IPS DF 19.7 (cell line): ENCODE measurements at regions not wholly inside any gene's neighbourhood (a gene's known extent, or its start where the extent isn't known, plus 50 kb on each side); places are given as distances from the start of the nearest gene placed in this dataset.

ENCODE experiments used
- DNase-seq: peaks from one replicate; pipeline ENCODE4 v3.0.0-alpha.2; 2013; ENCODE audit warnings: low read depth, low spot score

DNA sequence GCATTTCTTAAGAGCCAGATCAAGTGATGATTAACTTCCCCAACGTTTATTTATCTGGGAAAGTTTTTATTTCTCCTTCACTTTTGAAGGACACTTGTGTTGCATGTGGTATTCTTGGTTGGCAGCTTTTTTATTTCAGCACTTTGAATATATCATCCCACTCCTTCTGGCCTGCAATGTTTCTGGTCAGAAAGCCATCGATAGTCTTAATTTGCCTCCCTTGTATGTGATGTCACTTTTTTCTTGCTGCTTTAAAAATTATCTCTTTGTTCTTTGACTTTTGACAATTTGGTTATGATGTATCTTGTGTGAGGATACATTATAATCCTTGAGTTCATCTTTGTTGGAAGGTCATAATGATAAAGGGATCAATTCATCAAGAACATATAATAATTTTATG is 503.2 kb downstream of the OTOL1 start:
- DNase-seq: no peak

DNA sequence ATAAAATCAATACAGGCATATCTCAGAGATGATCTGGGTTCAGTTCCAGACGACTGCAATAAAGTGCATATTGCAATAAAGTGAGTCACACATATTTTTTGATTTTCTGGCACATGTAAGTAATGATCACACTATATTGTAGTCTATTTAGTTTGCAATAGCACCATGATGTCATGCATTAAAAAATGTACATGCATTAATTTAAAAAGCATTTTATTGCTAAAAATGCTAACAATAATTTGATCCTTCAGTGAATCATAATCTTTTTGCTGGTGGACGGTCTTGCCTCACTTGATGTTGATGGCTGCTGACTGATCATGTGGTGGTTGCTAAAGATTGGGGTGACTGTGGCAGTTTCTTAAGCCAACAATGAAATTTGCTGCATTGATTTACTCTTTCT is 511.1 kb downstream of the OTOL1 start:
- DNase-seq: no peak

DNA sequence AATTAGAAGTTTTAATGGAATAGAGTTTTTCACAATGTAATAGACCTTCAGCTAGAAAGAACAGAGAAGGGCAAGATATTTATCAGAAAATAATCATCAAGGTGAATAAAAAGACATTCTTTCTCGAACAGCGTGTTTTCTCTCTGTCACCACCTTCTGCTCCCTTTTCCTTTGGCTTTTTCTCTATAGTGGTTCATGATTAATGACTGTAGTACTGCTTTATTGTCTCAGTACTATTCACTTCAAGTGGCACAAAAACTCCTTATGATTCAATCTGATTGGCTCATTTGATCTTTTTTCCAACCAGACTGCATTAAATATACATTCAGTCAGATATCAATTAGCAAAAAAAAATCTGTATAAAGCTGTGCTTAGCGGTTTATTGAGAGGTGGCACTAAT is 516.0 kb downstream of the OTOL1 start:
- no peak for DNase-seq

DNA sequence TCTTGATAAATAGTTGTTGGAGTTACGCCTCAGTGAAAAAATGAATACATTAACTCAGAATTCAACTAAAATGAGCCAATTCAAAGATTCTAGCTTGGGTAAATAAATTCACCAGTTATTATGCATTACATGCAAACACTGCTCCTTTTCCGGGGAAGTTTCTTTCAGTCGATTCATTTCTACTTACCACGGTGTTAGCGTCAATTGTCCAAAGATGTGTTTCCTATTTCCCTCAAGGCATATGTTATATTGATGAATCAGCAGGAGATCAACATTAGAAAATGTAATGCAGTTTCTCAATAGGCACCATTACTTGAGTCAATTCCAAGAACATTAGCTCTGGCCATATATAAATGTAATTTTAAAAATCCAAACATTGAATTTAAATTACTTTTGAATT is 517.7 kb downstream of the OTOL1 start:
- no peak for DNase-seq

DNA sequence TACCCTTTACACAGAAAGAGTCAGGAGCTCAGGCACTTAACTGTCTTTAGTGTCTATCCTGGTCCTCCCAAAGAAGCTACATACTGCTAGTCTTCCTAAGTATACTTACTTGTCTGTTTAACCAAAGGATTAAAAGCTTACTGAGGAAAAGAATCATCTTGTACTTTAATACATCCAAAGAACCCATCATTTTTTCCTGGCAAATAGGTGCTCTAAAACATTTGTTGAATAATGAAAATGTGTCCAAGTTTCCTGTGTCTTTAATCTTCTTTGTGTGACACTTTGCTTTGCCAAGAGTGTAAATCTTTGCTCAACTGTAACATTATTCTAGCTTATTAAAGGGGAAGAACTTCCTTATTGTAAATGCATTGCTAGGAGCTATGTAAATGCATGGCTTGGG is 519.2 kb downstream of the OTOL1 start:
- no peak for DNase-seq

DNA sequence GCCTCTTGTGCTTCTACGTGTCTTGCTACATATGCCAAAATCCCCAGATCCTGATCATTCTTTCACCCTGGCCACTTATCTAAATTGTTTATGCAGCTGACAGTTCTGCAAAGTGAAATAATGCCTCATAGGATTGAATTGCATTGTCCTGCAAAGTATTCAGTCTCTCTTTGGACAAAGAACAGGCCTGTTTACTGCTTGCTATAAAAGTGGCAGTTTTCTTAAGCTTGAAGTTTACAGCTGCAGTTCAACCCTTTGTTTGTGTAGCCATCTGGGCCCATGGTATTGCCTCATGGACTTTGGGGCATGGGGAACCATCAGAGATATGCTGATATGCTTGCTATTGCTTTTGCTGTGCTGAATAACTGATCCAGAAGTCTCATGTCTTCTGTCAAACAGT is 523.2 kb downstream of the OTOL1 start:
- no peak for DNase-seq

DNA sequence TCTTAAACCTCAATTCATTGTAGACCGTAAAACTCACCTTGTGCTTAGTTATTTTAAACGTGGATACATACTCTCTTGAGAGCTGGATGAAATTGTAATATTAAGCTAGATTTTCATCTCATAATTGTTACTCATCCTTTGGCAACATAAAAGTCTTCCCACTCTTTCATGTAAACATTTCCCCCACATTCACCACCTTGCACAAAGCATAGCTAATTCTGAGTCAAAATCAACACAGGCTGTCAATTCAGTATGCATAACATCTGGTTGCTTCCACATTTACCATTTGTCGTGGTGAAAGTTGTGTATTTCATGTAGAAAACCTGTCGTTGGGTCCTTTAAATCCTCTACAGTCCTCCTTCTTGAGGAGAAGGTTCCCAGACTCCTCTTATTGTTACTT is 524.6 kb downstream of the OTOL1 start:
- DNase-seq: no peak

DNA sequence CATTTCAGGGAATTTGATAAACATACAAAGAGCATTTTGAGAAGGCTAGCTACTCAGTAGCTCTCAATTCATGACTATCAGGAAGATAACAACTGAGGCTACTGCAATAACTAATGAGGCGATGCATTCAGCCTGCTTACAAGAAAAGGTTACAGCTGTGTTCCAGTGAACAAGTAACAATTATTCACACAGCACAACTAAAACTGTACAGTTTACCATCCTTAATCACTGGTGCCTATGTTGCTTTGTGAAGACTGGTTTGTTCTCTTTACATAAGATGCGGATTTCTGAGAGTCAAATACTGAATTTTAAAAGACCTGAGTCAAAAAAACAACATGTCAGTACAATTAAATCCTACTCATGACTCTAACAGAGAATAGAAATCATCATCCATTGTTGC is 526.3 kb downstream of the OTOL1 start:
- no peak for DNase-seq

DNA sequence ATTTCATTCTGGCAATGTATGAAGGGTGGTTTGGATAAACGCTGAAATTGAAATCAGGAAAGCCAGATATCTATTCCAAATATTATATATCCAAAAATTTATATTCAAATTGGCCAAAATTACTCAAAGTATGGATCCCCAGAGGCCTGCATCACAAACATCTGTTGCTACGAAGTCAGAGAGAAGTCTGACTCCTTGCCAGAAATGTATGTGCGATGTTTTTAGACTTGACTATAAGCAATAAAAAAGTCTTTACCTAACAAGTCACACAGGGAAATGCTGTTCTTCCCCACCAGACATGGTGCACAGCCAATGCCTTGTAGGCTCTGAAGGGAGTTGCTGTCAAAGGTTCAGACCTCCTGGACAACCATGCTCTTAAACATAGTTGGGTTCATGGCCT is 533.1 kb downstream of the OTOL1 start:
- no peak for DNase-seq

DNA sequence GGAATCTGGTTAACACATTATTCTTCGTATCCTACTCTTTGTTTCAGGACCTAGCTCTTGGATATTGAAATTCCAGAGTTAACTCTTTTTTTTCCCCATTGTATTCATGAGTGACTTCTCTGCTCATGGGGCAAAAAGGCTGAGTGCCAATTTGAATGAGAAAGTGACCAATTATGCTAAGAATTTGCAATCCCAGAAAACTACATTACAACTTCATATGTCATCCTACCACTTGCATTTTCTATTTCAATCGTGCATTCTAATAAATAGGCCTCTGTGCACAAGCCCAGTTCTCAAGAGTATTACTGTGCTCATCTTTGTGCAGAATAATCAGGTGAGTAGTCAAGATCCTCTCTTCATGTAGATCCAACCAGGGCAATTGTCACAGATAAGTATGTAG is 537.8 kb downstream of the OTOL1 start:
- DNase-seq: no peak

DNA sequence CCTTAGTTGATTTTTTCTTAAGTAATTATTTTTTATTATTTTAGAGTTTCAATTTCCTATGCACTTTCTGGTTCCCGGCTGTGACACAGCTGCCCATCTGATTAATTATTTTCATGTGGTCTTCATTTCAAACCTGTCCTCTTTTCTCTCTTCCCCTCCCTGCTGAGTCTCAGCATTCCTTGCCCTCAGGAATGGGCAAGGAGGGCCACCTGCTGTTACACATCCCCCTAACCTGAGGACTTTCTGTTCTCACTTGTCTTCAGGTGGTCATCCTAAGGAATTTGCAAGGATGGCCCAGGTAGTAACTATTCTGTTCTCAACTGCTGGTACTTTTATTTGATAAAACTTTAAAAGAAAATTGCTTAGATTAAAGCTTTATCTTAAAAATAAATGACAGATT is 545.0 kb downstream of the OTOL1 start:
- peak; percentile 63 for DNase-seq

DNA sequence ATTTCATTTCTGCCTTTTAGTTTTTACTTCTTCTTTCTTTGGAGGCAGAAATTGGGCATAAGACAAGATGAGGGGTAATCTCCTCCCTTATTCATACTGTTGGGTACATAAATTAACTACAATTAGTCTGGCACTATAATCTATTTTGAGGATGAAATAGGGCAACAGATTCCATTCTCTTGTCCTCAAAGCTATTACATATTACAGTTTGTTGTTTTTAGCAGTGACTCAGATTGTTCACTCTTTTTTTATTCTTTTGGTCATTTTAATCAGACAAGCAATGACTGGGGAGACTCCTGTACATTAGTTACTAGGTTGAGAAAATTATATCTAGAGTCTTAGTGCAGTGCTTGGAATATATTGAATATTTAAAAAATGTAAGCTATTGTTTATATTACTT is 556.0 kb downstream of the OTOL1 start:
- DNase-seq: no peak

DNA sequence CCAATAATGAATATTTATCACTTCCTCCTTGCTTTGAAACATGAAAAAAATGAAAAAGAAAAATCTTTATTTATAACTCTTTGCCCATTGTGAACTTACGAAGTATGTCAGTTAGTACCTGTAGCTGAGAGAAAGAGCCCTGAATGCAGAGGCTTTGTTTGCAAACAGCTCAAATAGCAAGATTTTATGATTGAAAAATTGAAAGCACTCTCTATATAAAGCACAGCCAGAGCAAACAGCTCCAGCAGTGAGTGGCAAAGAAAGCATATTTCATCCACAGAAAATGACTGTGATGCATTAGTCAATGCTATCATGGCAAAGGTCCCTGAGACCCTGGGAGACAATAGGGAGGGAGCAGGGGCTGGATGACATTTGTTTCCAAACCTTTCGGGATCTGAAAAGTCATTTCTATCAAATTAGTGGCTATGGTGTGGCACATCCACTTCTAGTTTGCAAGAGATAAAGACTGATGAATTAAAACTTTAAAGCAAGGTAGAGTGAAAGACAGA is 576.1 kb downstream of the OTOL1 start:
- no peak for DNase-seq

DNA sequence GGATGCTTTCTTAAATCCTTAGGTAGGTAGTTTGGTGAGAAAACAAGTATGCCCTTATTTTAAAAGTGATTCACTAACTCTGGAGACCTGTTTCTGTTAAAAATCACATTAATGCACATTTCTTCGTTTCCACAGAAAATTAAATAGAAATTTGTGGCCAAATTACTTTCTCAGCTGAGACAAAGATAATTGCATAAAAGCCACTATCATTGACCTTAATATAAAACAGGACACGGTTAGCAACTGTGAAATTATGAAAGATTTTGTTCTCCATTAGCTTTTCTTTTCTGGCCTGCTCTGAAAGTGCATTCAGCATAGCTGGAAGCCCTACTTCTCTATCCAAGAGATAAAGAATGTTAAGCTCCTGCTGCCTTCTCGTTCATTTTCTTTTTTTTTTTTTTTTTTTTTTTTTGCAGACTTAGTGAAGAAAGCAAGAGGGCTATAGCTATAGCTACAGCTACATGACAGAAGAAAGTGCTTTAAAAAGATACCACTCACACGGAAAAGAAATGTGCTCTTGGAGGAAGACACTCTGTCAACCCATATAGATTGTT is 576.9 kb downstream of the OTOL1 start:
- DNase-seq: no peak

DNA sequence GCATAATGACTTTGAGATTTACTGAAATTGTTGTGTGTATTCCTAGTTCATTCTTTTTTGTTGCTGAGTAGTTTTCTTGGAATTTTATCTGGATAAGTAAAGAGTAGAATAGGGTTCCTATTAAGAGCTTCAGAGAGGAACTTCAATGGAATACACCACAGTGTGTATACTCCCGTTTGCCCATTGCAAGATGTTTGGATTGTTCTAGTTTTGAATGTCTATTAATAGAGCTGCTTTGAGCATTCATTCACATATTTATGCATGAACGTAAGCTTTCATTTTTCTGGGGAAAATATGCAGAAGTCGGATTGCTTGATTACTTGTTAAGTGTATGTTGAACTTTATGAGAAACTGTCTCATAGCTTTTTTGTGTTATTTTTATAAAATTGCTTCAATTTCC is 580.5 kb downstream of the OTOL1 start:
- DNase-seq: no peak

DNA sequence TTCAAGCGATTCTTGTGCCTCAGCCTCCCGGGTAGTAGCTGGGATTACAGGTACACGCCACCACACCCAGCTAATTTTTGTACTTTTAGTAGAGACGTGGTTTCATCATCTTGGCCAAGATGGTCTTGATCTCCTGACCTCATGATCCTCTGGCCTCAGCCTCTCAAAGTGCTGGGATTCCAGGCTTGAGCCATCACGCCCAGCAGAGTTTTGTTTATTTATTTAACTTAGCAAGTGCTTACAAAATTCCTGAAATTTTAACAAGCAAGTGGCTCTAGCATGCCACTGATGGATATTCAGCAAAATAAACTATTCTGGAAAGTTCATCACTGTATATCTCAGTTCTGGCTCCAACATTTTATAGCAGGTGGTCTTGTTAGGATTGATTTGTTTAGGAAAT is 585.9 kb downstream of the OTOL1 start:
- DNase-seq: no peak

DNA sequence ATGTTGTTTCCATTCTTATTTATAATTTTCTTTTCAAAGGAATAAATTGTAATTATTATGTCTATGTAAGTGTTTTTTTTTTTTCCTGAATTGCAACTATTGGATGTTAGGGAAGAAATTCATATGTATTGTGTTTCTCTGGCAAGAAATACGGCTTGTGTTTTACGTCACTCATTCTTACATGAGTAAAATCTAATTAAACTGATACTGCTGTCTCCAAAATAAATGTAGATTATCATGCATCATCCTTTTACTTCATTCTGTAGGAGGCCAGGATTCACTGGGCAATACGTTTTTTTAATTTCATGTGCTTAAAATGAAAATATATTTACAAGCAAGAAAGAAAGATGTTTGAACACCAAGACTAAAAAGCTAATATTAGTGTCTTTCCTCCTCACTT is 590.8 kb downstream of the OTOL1 start:
- no peak for DNase-seq

DNA sequence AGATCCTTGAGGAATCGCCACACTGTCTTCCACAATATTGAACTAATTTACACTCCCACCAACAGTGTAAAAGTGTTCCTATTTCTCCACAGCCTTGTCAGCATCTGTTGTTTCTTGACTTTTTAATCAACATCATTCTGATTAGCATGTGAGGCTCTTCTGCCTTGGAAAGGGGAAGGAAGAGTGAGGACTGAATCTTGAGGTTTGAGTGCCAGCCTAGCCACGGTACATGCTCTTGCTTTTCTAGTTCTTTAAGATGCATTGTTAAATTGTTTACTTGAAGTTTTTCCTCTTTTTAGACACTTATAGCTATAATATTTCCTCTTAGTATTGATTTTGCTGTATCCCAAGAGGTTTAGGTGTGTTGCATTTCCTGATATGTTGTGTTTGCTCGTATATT is 596.1 kb downstream of the OTOL1 start:
- no peak for DNase-seq

DNA sequence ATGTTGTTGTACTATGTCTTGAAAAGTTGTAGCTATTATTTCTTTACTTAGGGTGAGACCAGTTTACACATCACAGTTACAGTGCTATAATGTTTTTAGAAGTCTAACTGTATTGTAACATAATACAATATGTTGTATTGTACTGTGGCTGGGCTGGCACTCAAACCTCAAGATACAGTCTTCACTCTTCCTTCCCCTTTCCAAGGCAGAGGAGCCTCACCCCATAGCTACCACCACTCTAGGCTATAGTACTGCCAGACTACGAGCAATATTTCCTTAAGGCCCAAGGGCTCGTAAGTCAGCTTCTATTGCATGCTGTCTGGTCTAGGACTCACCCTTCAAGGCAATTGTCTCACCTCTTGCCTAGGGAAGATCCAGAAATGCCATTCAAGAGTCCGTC is 597.7 kb downstream of the OTOL1 start:
- DNase-seq: no peak

DNA sequence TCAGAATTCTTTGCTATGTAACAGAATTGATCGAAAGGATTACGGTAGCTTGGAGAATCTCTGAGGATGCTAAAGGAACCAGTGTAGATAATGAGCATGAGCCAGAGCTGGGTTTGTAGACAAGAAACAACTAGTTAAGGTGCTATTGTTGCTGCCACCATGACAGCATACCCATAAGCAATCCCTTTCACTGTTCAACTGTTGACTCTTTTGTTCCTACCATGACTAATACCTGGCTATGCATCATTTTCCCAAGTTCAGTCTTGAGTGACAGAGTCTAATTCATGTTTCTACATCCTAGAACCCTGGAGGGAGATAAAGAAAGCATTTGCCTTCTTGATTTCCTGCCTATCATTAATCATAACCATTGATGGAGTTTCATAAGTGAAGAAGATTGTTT is 600.3 kb downstream of the OTOL1 start:
- DNase-seq: no peak

DNA sequence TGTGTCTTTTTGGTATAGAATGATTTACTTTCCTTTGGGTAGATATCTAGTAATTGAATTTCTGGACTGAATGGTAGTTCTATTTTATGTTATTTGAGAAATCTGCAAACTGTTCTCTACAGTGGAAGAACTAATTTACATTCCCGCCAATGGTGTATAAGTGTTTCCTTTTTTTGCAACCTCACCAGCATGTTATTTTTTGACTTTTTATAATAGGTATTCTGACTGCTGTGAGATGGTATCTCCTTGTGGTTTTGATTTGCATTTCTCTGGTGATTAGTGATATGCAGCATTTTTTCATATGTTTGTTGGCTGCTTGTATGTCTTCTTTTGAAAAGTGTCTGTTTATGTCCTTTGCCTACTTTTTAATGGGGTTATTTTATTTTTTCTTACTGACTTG is 607.2 kb downstream of the OTOL1 start:
- no peak for DNase-seq

DNA sequence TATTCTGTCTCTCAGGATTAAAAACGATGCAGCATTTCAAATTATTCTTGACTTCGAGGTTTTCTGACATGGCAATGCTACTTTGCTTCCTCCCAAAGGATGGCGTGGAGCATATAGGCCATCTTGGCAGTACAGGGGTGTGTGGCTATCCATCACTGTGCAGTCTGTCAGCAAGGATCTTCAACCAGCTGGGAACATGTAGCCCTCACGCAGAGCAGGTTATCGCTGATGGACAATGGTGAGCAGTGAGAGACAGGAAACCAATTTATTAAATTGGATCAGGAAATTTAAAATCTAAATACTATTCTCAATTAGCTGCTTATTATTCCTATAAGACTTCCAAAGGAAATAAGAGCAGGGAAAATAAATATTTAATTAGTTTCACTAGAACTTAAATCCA is 615.3 kb downstream of the OTOL1 start:
- no peak for DNase-seq

DNA sequence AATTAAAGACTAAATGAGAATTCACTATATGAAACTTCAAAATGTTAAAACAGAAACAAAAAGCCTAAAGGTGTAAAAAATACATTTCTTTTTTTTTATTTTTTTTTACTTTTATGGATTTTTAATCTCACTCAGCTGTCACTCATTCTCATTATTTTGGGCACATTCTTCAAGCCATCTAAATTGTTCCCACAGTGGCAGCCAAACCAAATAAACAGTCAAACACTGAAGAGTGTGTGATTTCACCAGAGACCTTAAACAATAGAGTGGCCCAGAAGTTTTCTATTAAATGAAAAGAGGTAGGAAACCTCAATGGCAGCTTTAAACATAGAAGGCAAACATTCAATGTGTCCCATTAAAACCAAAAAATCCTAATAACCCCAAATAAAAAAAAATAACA is 616.1 kb downstream of the OTOL1 start:
- no peak for DNase-seq

DNA sequence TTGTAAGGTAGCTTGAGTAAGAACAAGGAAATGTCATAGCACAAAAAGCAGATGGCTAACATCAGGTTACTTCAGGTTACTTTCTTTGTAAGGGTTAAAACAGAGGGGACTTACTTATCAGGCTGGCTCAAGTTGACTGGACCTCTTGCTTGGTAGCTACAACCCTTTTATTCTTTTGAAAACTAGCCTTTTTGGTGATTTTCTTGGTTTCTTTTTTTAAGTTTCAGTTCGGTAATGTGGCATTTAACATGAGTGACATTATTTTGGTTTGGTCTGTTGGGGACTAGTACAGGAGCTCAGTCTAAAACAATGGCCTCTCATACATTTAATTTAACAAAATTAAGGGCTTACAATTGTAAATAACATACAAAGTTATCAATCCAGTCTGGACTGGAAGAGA is 621.4 kb downstream of the OTOL1 start:
- no peak for DNase-seq

DNA sequence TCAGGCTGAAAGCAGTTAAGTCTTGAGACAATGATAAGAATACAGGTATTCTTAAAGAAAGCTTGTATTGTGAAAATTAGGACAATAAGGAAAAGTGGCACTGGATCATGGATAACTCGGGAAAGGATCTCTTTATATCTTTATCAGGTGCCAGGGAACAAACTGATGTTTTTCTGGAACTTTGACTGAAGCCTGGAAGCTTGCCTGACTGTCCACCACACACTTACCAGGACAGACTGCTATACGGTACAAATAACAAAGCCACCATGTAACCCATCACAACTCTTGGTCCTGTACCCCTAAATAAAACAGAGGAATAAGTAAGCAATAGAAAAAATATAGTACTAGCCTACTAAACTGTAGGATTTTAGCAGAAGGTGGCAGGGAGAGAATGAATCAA is 623.0 kb downstream of the OTOL1 start:
- no peak for DNase-seq
